A549 (cell line): ENCODE measurements at regions not wholly inside any gene's neighbourhood (a gene's known extent, or its start where the extent isn't known, plus 50 kb on each side); places are given as distances from the start of the nearest gene placed in this dataset.

Source experiments
- CBX2 ChIP-seq: fragments of 200-600 bp; sonication (generic); IDR thresholded peaks from 2 replicates; pipeline ENCODE4 v1.6.1; 2016; ENCODE audit warnings: low read depth, mild to moderate bottlenecking, borderline replicate concordance
- CTCF ChIP-seq: fragments of >200 bp; sonication (Bioruptor Twin); formaldehyde crosslinking; IDR thresholded peaks from 3 replicates; pipeline ENCODE4 v1.5.1; 2016
- HOXA7 ChIP-seq: fragments of 250-450 bp; sonication (Bioruptor Pico); IDR thresholded peaks from 2 replicates; pipeline ENCODE4 v1.5.0; 2020; ENCODE audit warnings: mild to moderate bottlenecking, moderate library complexity
- MYC ChIP-seq: IDR thresholded peaks from 2 replicates; pipeline ENCODE4 v1.6.1; 2012; ENCODE audit warnings: mild to moderate bottlenecking, inconsistent platforms, low read length, improper control_type of control experiment, borderline replicate concordance
- SREBF2 ChIP-seq: fragments of 450-650 bp; IDR thresholded peaks from 2 replicates; pipeline ENCODE4 v1.6.1; 2014; ENCODE audit warnings: mild to moderate bottlenecking, moderate library complexity
- USF2 ChIP-seq: fragments of 450-650 bp; IDR thresholded peaks from 2 replicates; pipeline ENCODE4 v1.6.1; 2014; ENCODE audit warnings: antibody characterized with exemption

- TF ChIP-seq CBX2 (no peak), CTCF (no peak), USF2 (no peak), HOXA7 (CRISPR knock-in tag) (no peak), SREBF2 (no peak), MYC (no peak)
These were observed 262.3 kb downstream of the KIF2B start for GRCh38 chr17:54085020-54085419.
